DND-41 (cell line): ENCODE measurements at regions not wholly inside any gene's neighbourhood (a gene's known extent, or its start where the extent isn't known, plus 50 kb on each side); places are given as distances from the start of the nearest gene placed in this dataset.

Experiments used
- ATAC-seq: fragments of 200-7000 bp; cut with Tn5 transposase; 3 replicates; pipeline ENCODE4 v1.9.1; 2021; ENCODE audit warnings: low read depth; ENCODE audit not compliant: insufficient read depth
- DNase-seq: peaks from one replicate; pipeline ENCODE4 v3.0.0-alpha.2; 2020
- H2AFZ ChIP-seq: 2 replicates; pipeline ENCODE4 v1.6.0; 2012; ENCODE audit warnings: low read depth, low read length
- H3K27ac ChIP-seq: 2 replicates; pipeline ENCODE4 v1.5.1; 2012; ENCODE audit warnings: low read length, inconsistent platforms
- H3K27me3 ChIP-seq: fragments of 200-600 bp; sonication (generic); 2 replicates; pipeline ENCODE4 v1.6.0; 2012; ENCODE audit warnings: low read length, mild to moderate bottlenecking, inconsistent platforms; ENCODE audit not compliant: insufficient read depth, poor library complexity
- H3K36me3 ChIP-seq: 2 replicates; pipeline ENCODE4 v1.5.1; 2012; ENCODE audit warnings: low read length, inconsistent platforms; ENCODE audit not compliant: insufficient read depth
- H3K4me1 ChIP-seq: 2 replicates; pipeline ENCODE4 v1.5.1; 2012; ENCODE audit warnings: mild to moderate bottlenecking, low read length; ENCODE audit not compliant: insufficient read depth
- H3K4me2 ChIP-seq: 2 replicates; pipeline ENCODE4 v1.6.0; 2012; ENCODE audit warnings: mild to moderate bottlenecking, moderate library complexity, low read length, inconsistent platforms; ENCODE audit not compliant: insufficient read depth
- H3K4me3 ChIP-seq, 2 experiments: fragments of 200-600 bp in 1 of 2; shearing (Covaris generic) in 1 of 2; 2 replicates each; pipeline ENCODE4 v1.5.1; 2012 to 2016; ENCODE audit warnings: inconsistent platforms in 2 of 2, low read length in 2 of 2, mild to moderate bottlenecking in 2 of 2, low read depth in 1 of 2, moderate library complexity in 1 of 2
- H3K79me2 ChIP-seq: 2 replicates; pipeline ENCODE4 v1.6.0; 2012; ENCODE audit warnings: low read length, inconsistent platforms; ENCODE audit not compliant: insufficient read depth
- H3K9ac ChIP-seq: 2 replicates; pipeline ENCODE4 v1.6.0; 2012; ENCODE audit warnings: low read depth, mild to moderate bottlenecking, inconsistent platforms, low read length, moderate library complexity
- H3K9me3 ChIP-seq: 2 replicates; pipeline ENCODE4 v1.5.1; 2012; ENCODE audit warnings: low read length, moderate library complexity, mild to moderate bottlenecking, inconsistent platforms; ENCODE audit not compliant: insufficient read depth, severe bottlenecking
- H4K20me1 ChIP-seq: 2 replicates; pipeline ENCODE4 v1.6.0; 2012; ENCODE audit warnings: low read length; ENCODE audit not compliant: insufficient read depth
- EZH2 ChIP-seq: IDR thresholded peaks from 3 replicates; pipeline ENCODE4 v1.6.1; 2012; ENCODE audit warnings: borderline replicate concordance, low read depth, mild to moderate bottlenecking, moderate library complexity, low read length, inconsistent platforms; ENCODE audit not compliant: severe bottlenecking
- TF ChIP-seq, protein P1 (sequence below): IDR thresholded peaks from 2 replicates; pipeline ENCODE4 v1.5.1; 2012; ENCODE audit warnings: borderline replicate concordance, low read length, moderate library complexity, mild to moderate bottlenecking; ENCODE audit not compliant: poor library complexity, severe bottlenecking; ENCODE audit errors: extremely low read depth

DNA sequence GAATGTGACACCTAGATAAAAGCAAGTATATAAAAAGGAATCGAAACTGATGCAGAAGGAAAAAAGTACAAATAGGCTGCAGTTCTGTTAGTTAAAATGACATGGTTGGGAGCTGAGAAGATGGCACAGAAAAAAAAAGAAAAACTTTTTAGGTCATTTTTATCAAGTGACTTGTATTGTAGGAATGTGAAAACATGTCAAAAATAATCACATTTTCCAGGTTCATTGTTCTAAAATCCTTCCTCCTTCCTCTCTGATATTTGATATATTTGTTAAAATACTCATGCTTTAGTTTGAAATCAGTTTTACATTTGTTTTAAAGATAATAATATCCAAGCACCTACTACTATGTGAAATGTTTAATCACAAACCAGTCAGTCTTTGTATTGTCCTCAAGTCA, 507.9 kb downstream of the PRKD1 start:
- no peak overlapping the region for H3K4me2 ChIP-seq
- H3K4me1 ChIP-seq = no peaks in the 10 kb centered on the region
- TF ChIP-seq EZH2 = no peak
- TF ChIP-seq, protein P1, sequence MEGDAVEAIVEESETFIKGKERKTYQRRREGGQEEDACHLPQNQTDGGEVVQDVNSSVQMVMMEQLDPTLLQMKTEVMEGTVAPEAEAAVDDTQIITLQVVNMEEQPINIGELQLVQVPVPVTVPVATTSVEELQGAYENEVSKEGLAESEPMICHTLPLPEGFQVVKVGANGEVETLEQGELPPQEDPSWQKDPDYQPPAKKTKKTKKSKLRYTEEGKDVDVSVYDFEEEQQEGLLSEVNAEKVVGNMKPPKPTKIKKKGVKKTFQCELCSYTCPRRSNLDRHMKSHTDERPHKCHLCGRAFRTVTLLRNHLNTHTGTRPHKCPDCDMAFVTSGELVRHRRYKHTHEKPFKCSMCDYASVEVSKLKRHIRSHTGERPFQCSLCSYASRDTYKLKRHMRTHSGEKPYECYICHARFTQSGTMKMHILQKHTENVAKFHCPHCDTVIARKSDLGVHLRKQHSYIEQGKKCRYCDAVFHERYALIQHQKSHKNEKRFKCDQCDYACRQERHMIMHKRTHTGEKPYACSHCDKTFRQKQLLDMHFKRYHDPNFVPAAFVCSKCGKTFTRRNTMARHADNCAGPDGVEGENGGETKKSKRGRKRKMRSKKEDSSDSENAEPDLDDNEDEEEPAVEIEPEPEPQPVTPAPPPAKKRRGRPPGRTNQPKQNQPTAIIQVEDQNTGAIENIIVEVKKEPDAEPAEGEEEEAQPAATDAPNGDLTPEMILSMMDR = no peak
- ATAC-seq (no peak), DNase-seq (no peak)
- H3K9me3 ChIP-seq = no peaks in the 10 kb centered on the region
- no peak overlapping the region for H3K9ac ChIP-seq
- no peaks in the 10 kb centered on the region for H4K20me1 ChIP-seq
- H2AFZ ChIP-seq = no peak overlapping the region
- H3K4me3 ChIP-seq = no peak overlapping the region
- no peak overlapping the region for H3K27ac ChIP-seq
- H3K27me3 ChIP-seq = no peaks in the 10 kb centered on the region
- H3K79me2 ChIP-seq = no peaks in the 10 kb centered on the region
- no peaks in the 10 kb centered on the region for H3K36me3 ChIP-seq

DNA sequence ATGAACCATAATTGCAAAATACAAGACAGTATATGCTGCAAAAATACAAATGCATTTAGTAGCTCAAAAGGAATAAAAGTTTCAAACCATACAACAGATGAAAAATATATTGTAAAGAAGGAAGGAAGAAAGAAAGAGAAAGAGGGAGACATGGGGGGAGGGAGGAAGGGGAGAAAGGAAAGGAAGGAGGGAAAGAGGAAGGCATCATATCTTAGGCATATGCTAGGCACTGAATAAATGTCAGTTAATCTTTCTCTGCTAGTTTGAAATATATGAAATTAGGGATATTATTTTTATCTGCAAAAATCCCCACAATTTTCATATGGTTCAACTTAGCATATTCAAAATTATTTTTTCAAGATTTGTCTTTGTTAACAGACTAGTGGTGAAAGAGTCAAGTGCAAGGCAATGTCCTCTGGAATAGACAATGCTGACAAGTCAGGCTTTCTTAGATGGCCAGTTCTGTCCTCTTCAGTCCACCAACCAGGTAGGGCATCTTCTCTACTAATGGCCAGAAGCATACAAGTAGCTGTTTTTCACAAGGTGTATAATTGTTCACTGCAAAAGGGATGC, 506.4 kb downstream of the PRKD1 start:
- TF ChIP-seq, protein P1 = no peak
- TF ChIP-seq EZH2 = no peak
- ATAC-seq (no peak), DNase-seq (no peak)
- Histone ChIP-seq H3K27me3 (no peaks in the 10 kb centered on the region), H3K4me2 (no peak overlapping the region), H3K79me2 (no peaks in the 10 kb centered on the region), H3K4me1 (no peaks in the 10 kb centered on the region), H3K9ac (no peak overlapping the region), H3K36me3 (no peaks in the 10 kb centered on the region), H2AFZ (no peak overlapping the region), H3K4me3 (no peak overlapping the region), H4K20me1 (no peaks in the 10 kb centered on the region), H3K9me3 (no peaks in the 10 kb centered on the region), H3K27ac (no peak overlapping the region)

DNA sequence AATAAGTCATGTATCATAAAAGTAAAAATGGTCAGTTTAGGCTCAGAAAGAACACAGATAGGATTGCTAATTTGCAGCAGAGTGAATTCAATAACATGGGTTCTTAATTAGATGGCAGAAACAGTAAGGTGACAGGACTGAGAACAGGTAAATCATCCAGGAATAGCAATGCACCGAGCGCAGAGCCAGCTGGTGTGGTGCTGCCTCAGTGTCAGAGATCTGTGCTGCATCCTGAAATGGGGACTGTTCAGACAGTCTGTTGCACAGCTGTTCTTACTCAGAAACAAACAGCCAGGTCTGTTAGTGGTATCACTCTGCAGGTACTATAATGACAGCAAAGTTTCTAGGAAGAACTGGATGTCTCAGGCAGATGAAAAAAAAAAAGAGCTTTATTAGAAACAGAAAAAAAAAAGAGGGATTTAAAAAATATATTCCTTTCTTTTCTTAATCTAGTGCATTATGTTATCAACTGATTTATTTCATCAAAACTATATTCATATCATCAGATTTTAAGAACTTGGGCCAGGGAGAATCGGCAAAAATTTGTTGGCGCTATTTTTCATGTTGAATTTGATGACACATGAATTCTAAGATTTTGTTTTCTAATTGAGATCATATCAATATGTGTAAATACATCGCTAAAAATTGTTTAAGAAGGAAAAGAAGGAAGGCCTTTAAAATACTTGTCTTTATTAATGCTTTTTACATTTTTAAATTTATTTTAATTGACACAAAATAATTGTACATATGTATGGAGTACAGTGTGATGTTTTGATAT, 501.8 kb downstream of the PRKD1 start:
- no peak overlapping the region for H3K9ac ChIP-seq
- no peak overlapping the region for H3K4me2 ChIP-seq
- no peaks in the 10 kb centered on the region for H3K4me1 ChIP-seq
- TF ChIP-seq, protein P1 = no peak
- no peak for TF ChIP-seq EZH2
- no peaks in the 10 kb centered on the region for H4K20me1 ChIP-seq
- no peaks in the 10 kb centered on the region for H3K9me3 ChIP-seq
- no peak for DNase-seq
- no peaks in the 10 kb centered on the region for H3K79me2 ChIP-seq
- no peaks in the 10 kb centered on the region for H3K27me3 ChIP-seq
- H3K4me3 ChIP-seq = no peak overlapping the region
- H2AFZ ChIP-seq = no peak overlapping the region
- no peak overlapping the region for H3K27ac ChIP-seq
- no peaks in the 10 kb centered on the region for H3K36me3 ChIP-seq
- ATAC-seq = no peak
